SK-N-SH (cell line): ENCODE measurements at regions not wholly inside any gene's neighbourhood (a gene's known extent, or its start where the extent isn't known, plus 50 kb on each side); places are given as distances from the start of the nearest gene placed in this dataset.

Experiments
- CHD2 ChIP-seq: fragments of 150-350 bp; IDR thresholded peaks from 2 replicates; pipeline ENCODE4 v1.6.1; 2018; ENCODE audit warnings: low read length; ENCODE audit not compliant: partially characterized antibody
- EZH2phosphoT487 ChIP-seq: fragments of 200-600 bp; sonication (generic); IDR thresholded peaks from 2 replicates; pipeline ENCODE4 v1.6.1; 2017; ENCODE audit warnings: low read depth, mixed run types, mild to moderate bottlenecking, antibody characterized with exemption, moderate library complexity, borderline replicate concordance
- FOXJ3 ChIP-seq: sonication (generic); formaldehyde crosslinking; IDR thresholded peaks from 2 replicates; pipeline ENCODE4 v1.5.1; 2020; ENCODE audit warnings: mild to moderate bottlenecking, missing genetic modification reagents
- GABPA ChIP-seq: IDR thresholded peaks from 2 replicates; pipeline ENCODE4 v1.4.0; 2012; ENCODE audit warnings: low read depth, mild to moderate bottlenecking
- POLR2AphosphoS5 ChIP-seq: IDR thresholded peaks from 2 replicates; pipeline ENCODE4 v1.6.1; 2012; ENCODE audit warnings: low read depth, low read length
- RCOR1 ChIP-seq: fragments of 150-350 bp; IDR thresholded peaks from 2 replicates; pipeline ENCODE4 v1.6.1; 2017; ENCODE audit warnings: antibody characterized with exemption, low read length
- RFX5 ChIP-seq: IDR thresholded peaks from 2 replicates; pipeline ENCODE4 v1.6.1; 2012; ENCODE audit warnings: mild to moderate bottlenecking, improper control_type of control experiment, low read length
- TCF12 ChIP-seq: IDR thresholded peaks from 2 replicates; pipeline ENCODE4 v1.4.0; 2012
- USF1 ChIP-seq: IDR thresholded peaks from 2 replicates; pipeline ENCODE4 v1.4.0; 2012; ENCODE audit warnings: low read depth, borderline replicate concordance
- TF ChIP-seq, protein P1 (sequence below): IDR thresholded peaks from 2 replicates; pipeline ENCODE4 v1.4.0; 2012; ENCODE audit warnings: low read depth
- TF ChIP-seq, protein P2 (sequence below): fragments of 200-600 bp; sonication (generic); IDR thresholded peaks from 2 replicates; pipeline ENCODE4 v1.6.1; 2017; ENCODE audit warnings: antibody characterized with exemption, mild to moderate bottlenecking, moderate library complexity
- TF ChIP-seq, protein P3 (sequence below): IDR thresholded peaks from 2 replicates; pipeline ENCODE4 v1.6.1; 2012; ENCODE audit warnings: mild to moderate bottlenecking, low read depth, low read length, moderate library complexity

DNA sequence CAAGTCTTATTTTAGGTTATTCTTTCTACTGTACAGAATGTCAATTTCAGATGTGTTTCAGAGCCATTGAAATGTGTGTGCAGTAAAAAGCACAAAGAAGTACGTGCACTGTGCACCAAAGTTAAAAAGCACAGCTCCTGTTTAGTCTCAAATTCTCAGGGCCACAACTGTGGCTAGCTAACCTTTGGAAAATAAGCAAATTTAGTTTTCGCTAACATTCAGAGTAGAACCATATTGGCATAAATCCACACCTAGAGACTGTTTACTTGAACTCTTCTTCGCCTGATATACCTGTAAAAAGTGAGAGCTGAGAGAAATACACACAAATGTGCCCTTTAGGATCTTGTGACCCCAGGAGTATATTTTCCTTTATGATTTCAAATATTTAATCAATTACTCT, 353.9 kb downstream of the TFEC start:
- TF ChIP-seq, protein P1, sequence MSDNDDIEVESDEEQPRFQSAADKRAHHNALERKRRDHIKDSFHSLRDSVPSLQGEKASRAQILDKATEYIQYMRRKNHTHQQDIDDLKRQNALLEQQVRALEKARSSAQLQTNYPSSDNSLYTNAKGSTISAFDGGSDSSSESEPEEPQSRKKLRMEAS = no peak
- TF ChIP-seq POLR2AphosphoS5 = no peak
- TF ChIP-seq FOXJ3 (CRISPR knock-in tag) = no peak
- TF ChIP-seq, protein P2, sequence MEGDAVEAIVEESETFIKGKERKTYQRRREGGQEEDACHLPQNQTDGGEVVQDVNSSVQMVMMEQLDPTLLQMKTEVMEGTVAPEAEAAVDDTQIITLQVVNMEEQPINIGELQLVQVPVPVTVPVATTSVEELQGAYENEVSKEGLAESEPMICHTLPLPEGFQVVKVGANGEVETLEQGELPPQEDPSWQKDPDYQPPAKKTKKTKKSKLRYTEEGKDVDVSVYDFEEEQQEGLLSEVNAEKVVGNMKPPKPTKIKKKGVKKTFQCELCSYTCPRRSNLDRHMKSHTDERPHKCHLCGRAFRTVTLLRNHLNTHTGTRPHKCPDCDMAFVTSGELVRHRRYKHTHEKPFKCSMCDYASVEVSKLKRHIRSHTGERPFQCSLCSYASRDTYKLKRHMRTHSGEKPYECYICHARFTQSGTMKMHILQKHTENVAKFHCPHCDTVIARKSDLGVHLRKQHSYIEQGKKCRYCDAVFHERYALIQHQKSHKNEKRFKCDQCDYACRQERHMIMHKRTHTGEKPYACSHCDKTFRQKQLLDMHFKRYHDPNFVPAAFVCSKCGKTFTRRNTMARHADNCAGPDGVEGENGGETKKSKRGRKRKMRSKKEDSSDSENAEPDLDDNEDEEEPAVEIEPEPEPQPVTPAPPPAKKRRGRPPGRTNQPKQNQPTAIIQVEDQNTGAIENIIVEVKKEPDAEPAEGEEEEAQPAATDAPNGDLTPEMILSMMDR = no peak
- no peak for TF ChIP-seq RFX5
- no peak for TF ChIP-seq GABPA
- TF ChIP-seq CHD2 = no peak
- TF ChIP-seq RCOR1 = no peak
- TF ChIP-seq, protein P3, sequence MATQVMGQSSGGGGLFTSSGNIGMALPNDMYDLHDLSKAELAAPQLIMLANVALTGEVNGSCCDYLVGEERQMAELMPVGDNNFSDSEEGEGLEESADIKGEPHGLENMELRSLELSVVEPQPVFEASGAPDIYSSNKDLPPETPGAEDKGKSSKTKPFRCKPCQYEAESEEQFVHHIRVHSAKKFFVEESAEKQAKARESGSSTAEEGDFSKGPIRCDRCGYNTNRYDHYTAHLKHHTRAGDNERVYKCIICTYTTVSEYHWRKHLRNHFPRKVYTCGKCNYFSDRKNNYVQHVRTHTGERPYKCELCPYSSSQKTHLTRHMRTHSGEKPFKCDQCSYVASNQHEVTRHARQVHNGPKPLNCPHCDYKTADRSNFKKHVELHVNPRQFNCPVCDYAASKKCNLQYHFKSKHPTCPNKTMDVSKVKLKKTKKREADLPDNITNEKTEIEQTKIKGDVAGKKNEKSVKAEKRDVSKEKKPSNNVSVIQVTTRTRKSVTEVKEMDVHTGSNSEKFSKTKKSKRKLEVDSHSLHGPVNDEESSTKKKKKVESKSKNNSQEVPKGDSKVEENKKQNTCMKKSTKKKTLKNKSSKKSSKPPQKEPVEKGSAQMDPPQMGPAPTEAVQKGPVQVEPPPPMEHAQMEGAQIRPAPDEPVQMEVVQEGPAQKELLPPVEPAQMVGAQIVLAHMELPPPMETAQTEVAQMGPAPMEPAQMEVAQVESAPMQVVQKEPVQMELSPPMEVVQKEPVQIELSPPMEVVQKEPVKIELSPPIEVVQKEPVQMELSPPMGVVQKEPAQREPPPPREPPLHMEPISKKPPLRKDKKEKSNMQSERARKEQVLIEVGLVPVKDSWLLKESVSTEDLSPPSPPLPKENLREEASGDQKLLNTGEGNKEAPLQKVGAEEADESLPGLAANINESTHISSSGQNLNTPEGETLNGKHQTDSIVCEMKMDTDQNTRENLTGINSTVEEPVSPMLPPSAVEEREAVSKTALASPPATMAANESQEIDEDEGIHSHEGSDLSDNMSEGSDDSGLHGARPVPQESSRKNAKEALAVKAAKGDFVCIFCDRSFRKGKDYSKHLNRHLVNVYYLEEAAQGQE = no peak
- TF ChIP-seq EZH2phosphoT487 = no peak
- TF ChIP-seq TCF12 = no peak
- TF ChIP-seq USF1 = no peak
